ENCODE measurements at regions not wholly inside any gene's neighbourhood (a gene's known extent, or its start where the extent isn't known, plus 50 kb on each side); places are given as distances from the start of the nearest gene placed in this dataset.
A peak's percentile ranks its signal among the peaks of the same experiment; 100 is the strongest.

- TF ChIP-seq CTCF (IDR thresholded peaks at IDR 0.05; ENCODE audit: low read depth, low read length) = no peak
- no peak for TF ChIP-seq MAX (IDR thresholded peaks at IDR 0.05; ENCODE audit: low read depth, low read length)
- no peak for TF ChIP-seq MYC (IDR thresholded peaks at IDR 0.05; ENCODE audit: low read depth, low read length)
- TF ChIP-seq POLR2A (IDR thresholded peaks at IDR 0.05; ENCODE audit: extremely low read depth, insufficient read length) = no peak
- no peak overlapping the region for H3K4me3 ChIP-seq (ENCODE audit: low read depth, low read length)
- DNase-seq (ENCODE audit: low read depth) = no peak
Observed at GRCh38 chr5:163293836-163294235, 143.6 kb upstream of the CCNG1 start.

GRCh38 chr5:163303718-163304117 is 133.7 kb upstream of the CCNG1 start:
- H3K4me3 ChIP-seq (ENCODE audit: low read depth, low read length) = no peak overlapping the region
- no peak for TF ChIP-seq MAX (IDR thresholded peaks at IDR 0.05; ENCODE audit: low read depth, low read length)
- TF ChIP-seq MYC (IDR thresholded peaks at IDR 0.05; ENCODE audit: low read depth, low read length) = no peak
- no peak for TF ChIP-seq POLR2A (IDR thresholded peaks at IDR 0.05; ENCODE audit: extremely low read depth, insufficient read length)
- no peak for TF ChIP-seq CTCF (IDR thresholded peaks at IDR 0.05; ENCODE audit: low read depth, low read length)
- DNase-seq (ENCODE audit: low read depth) = no peak

GRCh38 chr5:163305655-163306054 is 131.7 kb upstream of the CCNG1 start:
- DNase-seq (ENCODE audit: low read depth) = no peak
- H3K4me3 ChIP-seq (ENCODE audit: low read depth, low read length) = no peak overlapping the region
- TF ChIP-seq POLR2A (IDR thresholded peaks at IDR 0.05; ENCODE audit: extremely low read depth, insufficient read length) = no peak
- no peak for TF ChIP-seq CTCF (IDR thresholded peaks at IDR 0.05; ENCODE audit: low read depth, low read length)
- no peak for TF ChIP-seq MAX (IDR thresholded peaks at IDR 0.05; ENCODE audit: low read depth, low read length)
- no peak for TF ChIP-seq MYC (IDR thresholded peaks at IDR 0.05; ENCODE audit: low read depth, low read length)

GRCh38 chr5:163306421-163306820 is 131.0 kb upstream of the CCNG1 start:
- H3K4me3 ChIP-seq (ENCODE audit: low read depth, low read length) = no peak overlapping the region
- TF ChIP-seq CTCF (IDR thresholded peaks at IDR 0.05; ENCODE audit: low read depth, low read length) (peak; percentile 41), POLR2A (IDR thresholded peaks at IDR 0.05; ENCODE audit: extremely low read depth, insufficient read length) (no peak)
- DNase-seq (ENCODE audit: low read depth) = peak; percentile 46

DNA sequence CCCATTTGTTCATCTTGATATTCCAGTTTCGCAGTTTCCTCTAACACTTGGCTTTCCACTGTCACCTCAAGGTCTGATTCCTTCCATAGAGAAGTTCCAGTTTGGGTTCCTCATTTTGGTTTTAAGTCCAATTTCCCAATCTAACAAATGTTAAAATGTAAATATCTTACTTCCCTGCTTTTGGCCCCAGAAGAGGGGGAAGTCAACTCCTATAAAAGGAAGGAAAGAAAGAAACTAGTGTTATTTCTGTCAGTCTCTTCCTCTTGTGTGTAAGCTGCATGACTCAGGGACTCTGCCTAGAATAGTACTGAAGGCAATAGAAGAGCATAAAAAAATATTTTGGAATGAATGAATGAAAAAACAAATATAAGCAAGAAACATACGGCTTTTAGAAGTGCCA is 127.5 kb upstream of the CCNG1 start:
- TF ChIP-seq CTCF (IDR thresholded peaks at IDR 0.05; ENCODE audit: low read depth, low read length) (no peak), POLR2A (IDR thresholded peaks at IDR 0.05; ENCODE audit: extremely low read depth, insufficient read length) (no peak), MAX (IDR thresholded peaks at IDR 0.05; ENCODE audit: low read depth, low read length) (no peak), MYC (IDR thresholded peaks at IDR 0.05; ENCODE audit: low read depth, low read length) (no peak)
- DNase-seq (ENCODE audit: low read depth) = peak; percentile 1
- H3K4me3 ChIP-seq (ENCODE audit: low read depth, low read length) = no peak overlapping the region

DNA sequence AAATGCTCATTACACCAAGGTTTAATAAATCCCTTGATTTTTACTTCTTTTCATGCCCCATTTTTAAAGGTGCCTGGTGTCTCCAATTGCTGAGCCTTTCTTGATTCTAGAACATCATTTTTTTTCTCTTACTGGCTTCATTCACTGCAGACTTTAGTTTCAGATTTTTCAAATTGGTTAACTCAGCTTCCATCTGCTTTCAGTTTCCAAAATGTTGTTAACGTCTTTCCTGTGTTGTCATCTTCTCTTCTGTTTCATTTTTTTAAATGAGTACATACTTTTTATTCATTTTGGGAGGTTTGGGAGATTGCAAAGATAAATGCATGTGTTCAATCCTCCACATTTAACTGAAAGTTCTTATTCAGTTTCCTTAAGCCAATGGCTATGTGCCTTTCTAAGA is 126.4 kb upstream of the CCNG1 start:
- DNase-seq (ENCODE audit: low read depth) = no peak
- no peak for TF ChIP-seq CTCF (IDR thresholded peaks at IDR 0.05; ENCODE audit: low read depth, low read length)
- no peak for TF ChIP-seq MAX (IDR thresholded peaks at IDR 0.05; ENCODE audit: low read depth, low read length)
- TF ChIP-seq MYC (IDR thresholded peaks at IDR 0.05; ENCODE audit: low read depth, low read length) = no peak
- no peak for TF ChIP-seq POLR2A (IDR thresholded peaks at IDR 0.05; ENCODE audit: extremely low read depth, insufficient read length)
- H3K4me3 ChIP-seq (ENCODE audit: low read depth, low read length) = no peak overlapping the region

All from NB4 (cell line).